GM23248 (cell line): ENCODE measurements at regions not wholly inside any gene's neighbourhood (a gene's known extent, or its start where the extent isn't known, plus 50 kb on each side); places are given as distances from the start of the nearest gene placed in this dataset.

ENCODE experiments used
- EZH2 ChIP-seq: fragments of 200-600 bp; sonication (generic); IDR thresholded peaks from 2 replicates; pipeline ENCODE4 v1.6.1; 2018; ENCODE audit warnings: antibody characterized with exemption, mild to moderate bottlenecking; ENCODE audit not compliant: insufficient read depth, poor library complexity, severe bottlenecking
- EZH2phosphoT487 ChIP-seq: fragments of 200-600 bp; sonication (generic); IDR thresholded peaks from 2 replicates; pipeline ENCODE4 v1.6.1; 2018; ENCODE audit warnings: antibody characterized with exemption, moderate library complexity, mild to moderate bottlenecking, low read depth; ENCODE audit not compliant: insufficient read depth

DNA sequence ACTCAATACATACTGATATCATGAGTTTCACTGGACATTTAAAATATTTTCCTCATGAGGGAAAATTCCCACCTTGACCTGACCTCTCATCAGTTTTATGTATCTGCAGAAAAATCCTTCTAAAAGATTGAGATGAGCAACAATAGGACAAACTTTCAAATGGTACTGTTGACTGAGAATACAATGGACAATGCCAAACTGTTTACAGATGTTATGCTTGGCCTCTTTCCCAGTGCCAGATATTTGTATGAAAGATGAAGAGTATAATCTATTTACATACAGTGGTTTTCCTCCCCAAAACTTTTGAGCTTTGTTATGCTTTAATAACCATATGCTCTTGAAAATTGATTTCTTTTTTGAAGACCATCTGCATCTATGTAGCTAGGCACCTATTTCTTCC, 245.1 kb upstream of the RSPO3 start:
- no peak for TF ChIP-seq EZH2
- no peak for TF ChIP-seq EZH2phosphoT487
